NB4 (cell line): ENCODE measurements at regions not wholly inside any gene's neighbourhood (a gene's known extent, or its start where the extent isn't known, plus 50 kb on each side); places are given as distances from the start of the nearest gene placed in this dataset.

Experiments used
- POLR2A ChIP-seq: IDR thresholded peaks from 2 replicates; pipeline ENCODE4 v1.6.1; 2011; ENCODE audit warnings: mild to moderate bottlenecking; ENCODE audit not compliant: insufficient read length; ENCODE audit errors: extremely low read depth
- TF ChIP-seq, protein P1 (sequence below): IDR thresholded peaks from one replicate; pipeline ENCODE4 v1.5.1; 2012; ENCODE audit warnings: low read depth, low read length
- TF ChIP-seq, protein P2 (sequence below): IDR thresholded peaks from 2 replicates; pipeline ENCODE4 v1.6.1; 2011; ENCODE audit warnings: low read depth, low read length

DNA sequence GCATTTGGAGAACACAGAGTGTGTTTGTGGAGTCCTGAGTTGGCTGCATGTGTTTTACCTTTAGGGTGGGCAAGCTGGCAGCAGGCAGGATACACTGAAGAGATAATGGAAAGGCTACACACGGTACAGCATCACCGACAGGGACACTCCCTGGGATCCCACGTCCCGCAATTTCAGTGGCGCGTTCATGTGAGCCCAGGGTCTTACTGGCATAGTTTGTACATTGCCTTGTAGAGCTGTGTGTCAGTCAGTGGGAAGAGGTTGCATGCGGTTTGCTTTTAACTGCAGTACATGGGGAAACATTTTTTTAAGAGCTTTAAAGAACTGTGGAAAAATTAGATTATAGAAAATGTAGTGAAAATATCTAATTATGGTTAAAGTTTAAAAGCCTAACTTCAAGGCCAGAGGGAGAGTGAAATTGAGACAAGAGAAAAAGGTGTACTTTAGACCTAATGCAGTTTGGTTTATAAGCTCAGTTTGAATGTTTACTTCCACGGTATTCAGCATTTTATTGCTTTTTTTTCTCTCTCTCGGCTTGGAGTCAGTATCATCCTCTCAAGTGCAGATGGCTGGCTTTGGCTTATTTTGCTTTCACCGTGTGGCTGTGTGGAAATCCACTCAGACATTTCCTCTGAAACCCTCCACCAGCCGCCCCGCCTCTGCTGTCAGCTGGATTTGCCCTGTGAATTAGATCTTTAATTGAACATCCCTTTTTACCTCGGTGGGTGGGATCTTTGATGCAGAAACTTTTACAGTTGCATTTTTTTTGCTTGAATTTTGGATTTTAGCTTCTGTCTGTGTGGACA lies 364.2 kb upstream of the COBL start:
- TF ChIP-seq, protein P1, sequence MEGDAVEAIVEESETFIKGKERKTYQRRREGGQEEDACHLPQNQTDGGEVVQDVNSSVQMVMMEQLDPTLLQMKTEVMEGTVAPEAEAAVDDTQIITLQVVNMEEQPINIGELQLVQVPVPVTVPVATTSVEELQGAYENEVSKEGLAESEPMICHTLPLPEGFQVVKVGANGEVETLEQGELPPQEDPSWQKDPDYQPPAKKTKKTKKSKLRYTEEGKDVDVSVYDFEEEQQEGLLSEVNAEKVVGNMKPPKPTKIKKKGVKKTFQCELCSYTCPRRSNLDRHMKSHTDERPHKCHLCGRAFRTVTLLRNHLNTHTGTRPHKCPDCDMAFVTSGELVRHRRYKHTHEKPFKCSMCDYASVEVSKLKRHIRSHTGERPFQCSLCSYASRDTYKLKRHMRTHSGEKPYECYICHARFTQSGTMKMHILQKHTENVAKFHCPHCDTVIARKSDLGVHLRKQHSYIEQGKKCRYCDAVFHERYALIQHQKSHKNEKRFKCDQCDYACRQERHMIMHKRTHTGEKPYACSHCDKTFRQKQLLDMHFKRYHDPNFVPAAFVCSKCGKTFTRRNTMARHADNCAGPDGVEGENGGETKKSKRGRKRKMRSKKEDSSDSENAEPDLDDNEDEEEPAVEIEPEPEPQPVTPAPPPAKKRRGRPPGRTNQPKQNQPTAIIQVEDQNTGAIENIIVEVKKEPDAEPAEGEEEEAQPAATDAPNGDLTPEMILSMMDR = no peak
- no peak for TF ChIP-seq POLR2A
- TF ChIP-seq, protein P2, sequence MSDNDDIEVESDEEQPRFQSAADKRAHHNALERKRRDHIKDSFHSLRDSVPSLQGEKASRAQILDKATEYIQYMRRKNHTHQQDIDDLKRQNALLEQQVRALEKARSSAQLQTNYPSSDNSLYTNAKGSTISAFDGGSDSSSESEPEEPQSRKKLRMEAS = no peak
